ENCODE measurements at regions not wholly inside any gene's neighbourhood (a gene's known extent, or its start where the extent isn't known, plus 50 kb on each side); places are given as distances from the start of the nearest gene placed in this dataset.

GRCh38 chr6:54681987-54682386 lies 164.6 kb upstream of the FAM83B start:
- Mint-ChIP-seq H3K4me1 (ENCODE audit: low read depth) (no peaks in the 10 kb centered on the region), H3K9me3 (no peaks in the 10 kb centered on the region), H3K4me3 (no peak overlapping the region), H3K27ac (no peak overlapping the region), H3K36me3 (ENCODE audit: low read depth) (no peaks in the 10 kb centered on the region), H3K27me3 (no peaks in the 10 kb centered on the region)
- intact Hi-C loops (cut with DNase I, micrococcal nuclease) = no loop called here
- POLR2A ChIA-PET = no interaction called here
- no peaks in the 10 kb centered on the region for H3K4me1 ChIP-seq (ENCODE audit: insufficient read depth, low read length)
- no peaks in the 10 kb centered on the region for H3K9me3 ChIP-seq (ENCODE audit: control insufficient read depth in 1 of 2, insufficient read depth in 1 of 2, low read length in 2 of 2)
- no peak overlapping the region for H3K27ac ChIP-seq (ENCODE audit: low read depth in 1 of 2, low read length in 2 of 2)
- no peak overlapping the region for H3K4me3 ChIP-seq (ENCODE audit: low read length)
- no peak for ATAC-seq (ENCODE audit: poor library complexity)
- H3K27me3 ChIP-seq (ENCODE audit: control insufficient read depth in 1 of 2, insufficient read depth in 2 of 2, low read length in 2 of 2) = no peaks in the 10 kb centered on the region
- no peak for TF ChIP-seq CTCF (IDR thresholded peaks at IDR 0.05)
- no peaks in the 10 kb centered on the region for H3K36me3 ChIP-seq (ENCODE audit: insufficient read depth, low read length)
- no peak for DNase-seq
- CTCF ChIA-PET = no interaction called here

- POLR2A ChIA-PET = no interaction called here
- H3K4me3 ChIP-seq (ENCODE audit: low read length) = no peak overlapping the region
- DNase-seq = no peak
- no peak for ATAC-seq (ENCODE audit: poor library complexity)
- no peaks in the 10 kb centered on the region for H3K9me3 Mint-ChIP-seq
- H3K4me3 Mint-ChIP-seq = no peak overlapping the region
- CTCF ChIA-PET = no interaction called here
- H3K4me1 ChIP-seq (ENCODE audit: insufficient read depth, low read length) = no peaks in the 10 kb centered on the region
- intact Hi-C loops (cut with DNase I, micrococcal nuclease) = no loop called here
- no peak overlapping the region for H3K27ac Mint-ChIP-seq
- no peaks in the 10 kb centered on the region for H3K4me1 Mint-ChIP-seq (ENCODE audit: low read depth)
- no peak for TF ChIP-seq CTCF (IDR thresholded peaks at IDR 0.05)
- H3K36me3 ChIP-seq (ENCODE audit: insufficient read depth, low read length) = no peaks in the 10 kb centered on the region
- H3K9me3 ChIP-seq (ENCODE audit: control insufficient read depth in 1 of 2, insufficient read depth in 1 of 2, low read length in 2 of 2) = no peaks in the 10 kb centered on the region
- H3K36me3 Mint-ChIP-seq (ENCODE audit: low read depth) = no peaks in the 10 kb centered on the region
- H3K27me3 Mint-ChIP-seq = no peaks in the 10 kb centered on the region
- no peak overlapping the region for H3K27ac ChIP-seq (ENCODE audit: low read depth in 1 of 2, low read length in 2 of 2)
- H3K27me3 ChIP-seq (ENCODE audit: control insufficient read depth in 1 of 2, insufficient read depth in 2 of 2, low read length in 2 of 2) = no peaks in the 10 kb centered on the region
Observed at GRCh38 chr6:54689620-54690019, 157.0 kb upstream of the FAM83B start.

GRCh38 chr6:54690596-54690995 lies 156.0 kb upstream of the FAM83B start:
- H3K27ac ChIP-seq (ENCODE audit: low read depth in 1 of 2, low read length in 2 of 2) = no peak overlapping the region
- TF ChIP-seq CTCF (IDR thresholded peaks at IDR 0.05) = no peak
- H3K27me3 Mint-ChIP-seq = no peaks in the 10 kb centered on the region
- no peaks in the 10 kb centered on the region for H3K9me3 Mint-ChIP-seq
- ChIA-PET CTCF (no interaction called here), POLR2A (no interaction called here)
- DNase-seq (no peak), ATAC-seq (ENCODE audit: poor library complexity) (no peak)
- no peak overlapping the region for H3K27ac Mint-ChIP-seq
- H3K4me1 ChIP-seq (ENCODE audit: insufficient read depth, low read length) = no peaks in the 10 kb centered on the region
- no peaks in the 10 kb centered on the region for H3K36me3 Mint-ChIP-seq (ENCODE audit: low read depth)
- H3K4me3 Mint-ChIP-seq = no peak overlapping the region
- no peaks in the 10 kb centered on the region for H3K4me1 Mint-ChIP-seq (ENCODE audit: low read depth)
- no peaks in the 10 kb centered on the region for H3K9me3 ChIP-seq (ENCODE audit: control insufficient read depth in 1 of 2, insufficient read depth in 1 of 2, low read length in 2 of 2)
- H3K27me3 ChIP-seq (ENCODE audit: control insufficient read depth in 1 of 2, insufficient read depth in 2 of 2, low read length in 2 of 2) = no peaks in the 10 kb centered on the region
- H3K4me3 ChIP-seq (ENCODE audit: low read length) = no peak overlapping the region
- no peaks in the 10 kb centered on the region for H3K36me3 ChIP-seq (ENCODE audit: insufficient read depth, low read length)
- intact Hi-C loops (cut with DNase I, micrococcal nuclease) = no loop called here

All from CD4-positive, alpha-beta T cell (primary cell).